SK-N-SH (cell line): ENCODE measurements at regions not wholly inside any gene's neighbourhood (a gene's known extent, or its start where the extent isn't known, plus 50 kb on each side); places are given as distances from the start of the nearest gene placed in this dataset.

Experiments
- CTCF ChIA-PET: fragments of 300-600, 350-600 bp; formaldehyde crosslinking; extraction: SDS; loops from one replicate; lab custom pipeline; 2021; lab: Yijun Ruan, JAX
- POLR2A ChIA-PET: fragments of 350-600 bp; sonication (Branson Sonifier 250); formaldehyde crosslinking; extraction: SDS; loops from one replicate; lab custom pipeline; 2020; ENCODE audit warnings: antibody characterized with exemption, inconsistent platforms; lab: Yijun Ruan, JAX
- DNase-seq: peaks from one replicate; pipeline ENCODE4 v3.0.0; 2012
- H2AFZ ChIP-seq: fragments of 200-600 bp; sonication (generic); 2 replicates; pipeline ENCODE4 v1.8.1; 2016; ENCODE audit warnings: antibody characterized with exemption, mild to moderate bottlenecking, low read depth
- H3F3A ChIP-seq: fragments of 200-600 bp; sonication (generic); replicated peaks from 2 replicates; pipeline ENCODE3; 2016; ENCODE audit warnings: antibody characterized with exemption, mild to moderate bottlenecking; ENCODE audit not compliant: insufficient read depth
- H3K27ac ChIP-seq, 2 experiments: fragments of 200-500 bp in 1 of 2; fragments of 200-600 bp in 1 of 2; sonication (Bioruptor generic) in 1 of 2; sonication (generic), shearing (Covaris generic) in 1 of 2; 2 replicates each; pipeline versions ENCODE4 v1.5.1 to v1.6.1; 2014 to 2016; ENCODE audit warnings: low read depth in 2 of 2, inconsistent platforms in 1 of 2, low read length in 1 of 2, mild to moderate bottlenecking in 1 of 2, mixed read lengths in 1 of 2
- H3K27me3 ChIP-seq: fragments of 200-600 bp; sonication (generic), shearing (Covaris generic); 2 replicates; pipeline ENCODE4 v1.6.1; 2016; ENCODE audit warnings: mixed run types; ENCODE audit not compliant: insufficient read depth
- H3K36me3 ChIP-seq, 2 experiments: fragments of 200-500 bp in 1 of 2; fragments of 200-600 bp in 1 of 2; sonication (Bioruptor generic) in 1 of 2; sonication (generic) in 1 of 2; replicated peaks in 1 of 2; 2 replicates each; pipeline versions ENCODE3 to v1.5.1; 2014 to 2016; ENCODE audit warnings: low read length in 1 of 2, mild to moderate bottlenecking in 1 of 2; ENCODE audit not compliant: insufficient read depth in 2 of 2, control insufficient read depth in 1 of 2
- H3K4me1 ChIP-seq, 2 experiments: fragments of 200-500 bp in 1 of 2; fragments of 200-600 bp in 1 of 2; sonication (Bioruptor generic) in 1 of 2; sonication (generic), shearing (Covaris generic) in 1 of 2; 2 replicates each; pipeline versions ENCODE4 v1.5.1 to v1.6.1; 2014 to 2016; ENCODE audit warnings: low read depth in 1 of 2, low read length in 1 of 2, mixed run types in 1 of 2; ENCODE audit not compliant: insufficient read depth in 2 of 2, control insufficient read depth in 1 of 2
- H3K4me2 ChIP-seq: fragments of 200-600 bp; sonication (generic), shearing (Covaris generic); 2 replicates; pipeline ENCODE4 v1.6.1; 2017; ENCODE audit warnings: mixed run types
- H3K4me3 ChIP-seq, 2 experiments: fragments of 200-500 bp in 1 of 2; fragments of 200-600 bp in 1 of 2; sonication (Bioruptor generic) in 1 of 2; sonication (generic), shearing (Covaris generic) in 1 of 2; 2 replicates each; pipeline versions ENCODE4 v1.5.1 to v1.8.1; 2014 to 2016; ENCODE audit warnings: low read depth in 2 of 2, inconsistent platforms in 1 of 2, low read length in 1 of 2, mild to moderate bottlenecking in 1 of 2, mixed read lengths in 1 of 2, moderate library complexity in 1 of 2
- H3K79me2 ChIP-seq: fragments of 200-600 bp; sonication (generic); 2 replicates; pipeline ENCODE4 v1.8.1; 2017; ENCODE audit warnings: mild to moderate bottlenecking; ENCODE audit not compliant: insufficient read depth
- H3K9ac ChIP-seq: fragments of 200-600 bp; sonication (generic); 2 replicates; pipeline ENCODE4 v1.6.1; 2017; ENCODE audit warnings: mixed run types
- H3K9me2 ChIP-seq: fragments of 200-600 bp; sonication (generic); 2 replicates; pipeline ENCODE4 v1.6.1; 2017; ENCODE audit warnings: mixed run types
- H3K9me3 ChIP-seq: fragments of 200-600 bp; sonication (generic); 2 replicates; pipeline ENCODE4 v1.6.1; 2017; ENCODE audit warnings: mixed run types, mild to moderate bottlenecking, moderate library complexity
- H4K20me1 ChIP-seq: fragments of 200-600 bp; sonication (generic); 2 replicates; pipeline ENCODE4 v1.6.1; 2017; ENCODE audit warnings: mild to moderate bottlenecking, mixed run types; ENCODE audit not compliant: insufficient read depth
- CHD2 ChIP-seq: fragments of 150-350 bp; IDR thresholded peaks from 2 replicates; pipeline ENCODE4 v1.6.1; 2018; ENCODE audit warnings: low read length; ENCODE audit not compliant: partially characterized antibody
- ELF1 ChIP-seq: IDR thresholded peaks from 2 replicates; pipeline ENCODE4 v1.4.0; 2012
- FOXJ3 ChIP-seq: sonication (generic); formaldehyde crosslinking; IDR thresholded peaks from 2 replicates; pipeline ENCODE4 v1.5.1; 2020; ENCODE audit warnings: mild to moderate bottlenecking, missing genetic modification reagents
- FOXM1 ChIP-seq: IDR thresholded peaks from 2 replicates; pipeline ENCODE4 v1.4.0; 2012; ENCODE audit warnings: low read depth, mild to moderate bottlenecking
- MAX ChIP-seq: IDR thresholded peaks from 2 replicates; pipeline ENCODE4 v1.4.0; 2012; ENCODE audit warnings: low read depth
- MEF2A ChIP-seq: IDR thresholded peaks from 2 replicates; pipeline ENCODE4 v1.4.0; 2012; ENCODE audit warnings: low read depth, borderline replicate concordance
- MXI1 ChIP-seq: IDR thresholded peaks from 2 replicates; pipeline ENCODE4 v1.6.1; 2012; ENCODE audit warnings: mild to moderate bottlenecking, low read depth, low read length, improper control_type of control experiment
- POLR2AphosphoS5 ChIP-seq: IDR thresholded peaks from 2 replicates; pipeline ENCODE4 v1.6.1; 2012; ENCODE audit warnings: low read depth, low read length
- RAD21 ChIP-seq: IDR thresholded peaks from 2 replicates; pipeline ENCODE4 v1.6.1; 2012; ENCODE audit warnings: mild to moderate bottlenecking, low read length
- RXRA ChIP-seq: IDR thresholded peaks from 2 replicates; pipeline ENCODE4 v1.4.0; 2012; ENCODE audit warnings: low read depth, mild to moderate bottlenecking, borderline replicate concordance
- SIN3A ChIP-seq: IDR thresholded peaks from 2 replicates; pipeline ENCODE4 v1.6.1; 2012; ENCODE audit warnings: low read depth, mild to moderate bottlenecking, low read length, moderate library complexity, borderline replicate concordance
- TCF12 ChIP-seq: IDR thresholded peaks from 2 replicates; pipeline ENCODE4 v1.4.0; 2012
- WGBS: methylation state at CpG from one replicate; pipeline ENCODE4 v1.1.6; 2017; ENCODE audit warnings: low lambda C conversion rate; 5-methylcytosine and 5-hydroxymethylcytosine counted together
- TF ChIP-seq, protein P1 (sequence below): IDR thresholded peaks from 2 replicates; pipeline ENCODE4 v1.6.1; 2012; ENCODE audit warnings: mild to moderate bottlenecking, low read depth, low read length, moderate library complexity
- TF ChIP-seq, protein P2 (sequence below): fragments of 150-350 bp; IDR thresholded peaks from 2 replicates; pipeline ENCODE4 v1.6.1; 2016; ENCODE audit warnings: mild to moderate bottlenecking, low read depth, low read length
- TF ChIP-seq, protein P3 (sequence below): fragments of 150-350 bp; IDR thresholded peaks from 2 replicates; pipeline ENCODE4 v1.6.1; 2017; ENCODE audit warnings: antibody characterized with exemption, low read length, low read depth, borderline replicate concordance
- TF ChIP-seq, protein P4 (sequence below): IDR thresholded peaks from 2 replicates; pipeline ENCODE4 v1.4.0; 2012; ENCODE audit warnings: low read depth, borderline replicate concordance

GRCh38 chr16:86771506-86772460 is 193.4 kb downstream of the FOXL1 start:
- Histone ChIP-seq H3K79me2 (no peaks in the 10 kb centered on the region), H3K9me3 (no peaks in the 10 kb centered on the region), H3K36me3 (no peaks in the 10 kb centered on the region), H2AFZ (no peak overlapping the region), H3K4me2 (peak overlapping the region; percentile 30; the same call in 1 of the 2 replicates), H3K4me1 (peaks cover 0 to 29% of the 10 kb centered on the region in 2 experiments; a peak in 2 of 4 replicates), H3K9ac (peak overlapping the region; percentile 46; the same call in 1 of the 2 replicates), H3K27ac (peak overlapping the region in 1 of 2 experiments; percentile 86; a peak in 2 of 4 replicates), H4K20me1 (no peaks in the 10 kb centered on the region), H3F3A (peaks cover 40% of the 10 kb centered on the region), H3K27me3 (no peaks in the 10 kb centered on the region), H3K4me3 (no peak overlapping the region), H3K9me2 (no peaks in the 10 kb centered on the region)
- CTCF ChIA-PET: interaction anchor here (1.0 to 2.0 kb wide), 2 partner anchors 10 to 12 kb away, joined by 3 to 9 read pairs; no protein-coding TSS in a partner anchor
- POLR2A ChIA-PET: no interaction called here
- WGBS: 29% methylated on average over 8 of the region's 8 CpGs
- TF ChIP-seq RAD21 (no peak), TCF12 (no peak), FOXJ3 (CRISPR knock-in tag) (no peak), MXI1 (no peak)
- TF ChIP-seq, protein P1, sequence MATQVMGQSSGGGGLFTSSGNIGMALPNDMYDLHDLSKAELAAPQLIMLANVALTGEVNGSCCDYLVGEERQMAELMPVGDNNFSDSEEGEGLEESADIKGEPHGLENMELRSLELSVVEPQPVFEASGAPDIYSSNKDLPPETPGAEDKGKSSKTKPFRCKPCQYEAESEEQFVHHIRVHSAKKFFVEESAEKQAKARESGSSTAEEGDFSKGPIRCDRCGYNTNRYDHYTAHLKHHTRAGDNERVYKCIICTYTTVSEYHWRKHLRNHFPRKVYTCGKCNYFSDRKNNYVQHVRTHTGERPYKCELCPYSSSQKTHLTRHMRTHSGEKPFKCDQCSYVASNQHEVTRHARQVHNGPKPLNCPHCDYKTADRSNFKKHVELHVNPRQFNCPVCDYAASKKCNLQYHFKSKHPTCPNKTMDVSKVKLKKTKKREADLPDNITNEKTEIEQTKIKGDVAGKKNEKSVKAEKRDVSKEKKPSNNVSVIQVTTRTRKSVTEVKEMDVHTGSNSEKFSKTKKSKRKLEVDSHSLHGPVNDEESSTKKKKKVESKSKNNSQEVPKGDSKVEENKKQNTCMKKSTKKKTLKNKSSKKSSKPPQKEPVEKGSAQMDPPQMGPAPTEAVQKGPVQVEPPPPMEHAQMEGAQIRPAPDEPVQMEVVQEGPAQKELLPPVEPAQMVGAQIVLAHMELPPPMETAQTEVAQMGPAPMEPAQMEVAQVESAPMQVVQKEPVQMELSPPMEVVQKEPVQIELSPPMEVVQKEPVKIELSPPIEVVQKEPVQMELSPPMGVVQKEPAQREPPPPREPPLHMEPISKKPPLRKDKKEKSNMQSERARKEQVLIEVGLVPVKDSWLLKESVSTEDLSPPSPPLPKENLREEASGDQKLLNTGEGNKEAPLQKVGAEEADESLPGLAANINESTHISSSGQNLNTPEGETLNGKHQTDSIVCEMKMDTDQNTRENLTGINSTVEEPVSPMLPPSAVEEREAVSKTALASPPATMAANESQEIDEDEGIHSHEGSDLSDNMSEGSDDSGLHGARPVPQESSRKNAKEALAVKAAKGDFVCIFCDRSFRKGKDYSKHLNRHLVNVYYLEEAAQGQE: no peak
- no peak for DNase-seq

GRCh38 chr16:86772671-86773353 is 194.5 kb downstream of the FOXL1 start:
- peak overlapping the region; percentile 30 for H3K4me2 ChIP-seq
- peak overlapping the region; percentile 46; the same call in 1 of the 2 replicates for H3K9ac ChIP-seq
- CTCF ChIA-PET: interaction anchor here (1.0 kb wide), 1 partner anchor 13 kb away, joined by 3 read pairs; no protein-coding TSS in a partner anchor
- H3K79me2 ChIP-seq: no peaks in the 10 kb centered on the region
- 23% methylated on average over 15 of the region's 16 CpGs for WGBS
- no peaks in the 10 kb centered on the region for H3K9me2 ChIP-seq
- no peak overlapping the region for H2AFZ ChIP-seq
- H3F3A ChIP-seq: peaks cover 36% of the 10 kb centered on the region
- H3K27me3 ChIP-seq: peaks cover 5% of the 10 kb centered on the region; the same call in 1 of the 2 replicates
- H3K9me3 ChIP-seq: no peaks in the 10 kb centered on the region
- no peak for DNase-seq
- H3K4me3 ChIP-seq: no peak overlapping the region
- peak overlapping the region in 1 of 2 experiments; percentile 86; a peak in 2 of 4 replicates for H3K27ac ChIP-seq
- peaks cover 0 to 29% of the 10 kb centered on the region in 2 experiments; a peak in 2 of 4 replicates for H3K4me1 ChIP-seq
- POLR2A ChIA-PET: no interaction called here
- no peaks in the 10 kb centered on the region for H4K20me1 ChIP-seq
- no peaks in the 10 kb centered on the region for H3K36me3 ChIP-seq
- TF ChIP-seq, protein P2, sequence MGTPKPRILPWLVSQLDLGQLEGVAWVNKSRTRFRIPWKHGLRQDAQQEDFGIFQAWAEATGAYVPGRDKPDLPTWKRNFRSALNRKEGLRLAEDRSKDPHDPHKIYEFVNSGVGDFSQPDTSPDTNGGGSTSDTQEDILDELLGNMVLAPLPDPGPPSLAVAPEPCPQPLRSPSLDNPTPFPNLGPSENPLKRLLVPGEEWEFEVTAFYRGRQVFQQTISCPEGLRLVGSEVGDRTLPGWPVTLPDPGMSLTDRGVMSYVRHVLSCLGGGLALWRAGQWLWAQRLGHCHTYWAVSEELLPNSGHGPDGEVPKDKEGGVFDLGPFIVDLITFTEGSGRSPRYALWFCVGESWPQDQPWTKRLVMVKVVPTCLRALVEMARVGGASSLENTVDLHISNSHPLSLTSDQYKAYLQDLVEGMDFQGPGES: no peak
- peak; percentile 58; the same call in 1 of the 2 replicates for TF ChIP-seq MAX
- TF ChIP-seq ELF1: no peak
- TF ChIP-seq FOXJ3 (CRISPR knock-in tag): no peak
- TF ChIP-seq MEF2A: no peak
- TF ChIP-seq RXRA: no peak
- no peak for TF ChIP-seq CHD2
- no peak for TF ChIP-seq FOXM1
- TF ChIP-seq, protein P3, sequence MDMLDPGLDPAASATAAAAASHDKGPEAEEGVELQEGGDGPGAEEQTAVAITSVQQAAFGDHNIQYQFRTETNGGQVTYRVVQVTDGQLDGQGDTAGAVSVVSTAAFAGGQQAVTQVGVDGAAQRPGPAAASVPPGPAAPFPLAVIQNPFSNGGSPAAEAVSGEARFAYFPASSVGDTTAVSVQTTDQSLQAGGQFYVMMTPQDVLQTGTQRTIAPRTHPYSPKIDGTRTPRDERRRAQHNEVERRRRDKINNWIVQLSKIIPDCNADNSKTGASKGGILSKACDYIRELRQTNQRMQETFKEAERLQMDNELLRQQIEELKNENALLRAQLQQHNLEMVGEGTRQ: no peak
- no peak for TF ChIP-seq MXI1
- TF ChIP-seq SIN3A: no peak
- TF ChIP-seq, protein P4, sequence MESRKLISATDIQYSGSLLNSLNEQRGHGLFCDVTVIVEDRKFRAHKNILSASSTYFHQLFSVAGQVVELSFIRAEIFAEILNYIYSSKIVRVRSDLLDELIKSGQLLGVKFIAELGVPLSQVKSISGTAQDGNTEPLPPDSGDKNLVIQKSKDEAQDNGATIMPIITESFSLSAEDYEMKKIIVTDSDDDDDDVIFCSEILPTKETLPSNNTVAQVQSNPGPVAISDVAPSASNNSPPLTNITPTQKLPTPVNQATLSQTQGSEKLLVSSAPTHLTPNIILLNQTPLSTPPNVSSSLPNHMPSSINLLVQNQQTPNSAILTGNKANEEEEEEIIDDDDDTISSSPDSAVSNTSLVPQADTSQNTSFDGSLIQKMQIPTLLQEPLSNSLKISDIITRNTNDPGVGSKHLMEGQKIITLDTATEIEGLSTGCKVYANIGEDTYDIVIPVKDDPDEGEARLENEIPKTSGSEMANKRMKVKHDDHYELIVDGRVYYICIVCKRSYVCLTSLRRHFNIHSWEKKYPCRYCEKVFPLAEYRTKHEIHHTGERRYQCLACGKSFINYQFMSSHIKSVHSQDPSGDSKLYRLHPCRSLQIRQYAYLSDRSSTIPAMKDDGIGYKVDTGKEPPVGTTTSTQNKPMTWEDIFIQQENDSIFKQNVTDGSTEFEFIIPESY: no peak
- TF ChIP-seq POLR2AphosphoS5: no peak
